ENCODE measurements at regions not wholly inside any gene's neighbourhood (a gene's known extent, or its start where the extent isn't known, plus 50 kb on each side); places are given as distances from the start of the nearest gene placed in this dataset.

- Mint-ChIP-seq H3K4me1 (ENCODE audit: unreplicated experiment) (no peaks in the 10 kb centered on the region), H3K4me3 (ENCODE audit: unreplicated experiment) (no peak overlapping the region), H3K27me3 (ENCODE audit: unreplicated experiment) (no peaks in the 10 kb centered on the region), H3K9me3 (ENCODE audit: unreplicated experiment) (no peaks in the 10 kb centered on the region), H3K27ac (ENCODE audit: unreplicated experiment) (no peak overlapping the region), H3K36me3 (ENCODE audit: low read depth, unreplicated experiment) (no peaks in the 10 kb centered on the region)
- no peak for DNase-seq (ENCODE audit: low spot score)
- TF ChIP-seq CTCF (IDR thresholded peaks at IDR 0.05; ENCODE audit: unreplicated experiment): no peak
Observed at GRCh38 chr4:20480165-20480947, 219.9 kb upstream of the PACRGL start.

GRCh38 chr4:20483416-20483815 lies 216.8 kb upstream of the PACRGL start:
- no peaks in the 10 kb centered on the region for H3K27me3 Mint-ChIP-seq (ENCODE audit: unreplicated experiment)
- no peaks in the 10 kb centered on the region for H3K4me1 Mint-ChIP-seq (ENCODE audit: unreplicated experiment)
- H3K4me3 Mint-ChIP-seq (ENCODE audit: unreplicated experiment): no peak overlapping the region
- H3K9me3 Mint-ChIP-seq (ENCODE audit: unreplicated experiment): no peaks in the 10 kb centered on the region
- H3K36me3 Mint-ChIP-seq (ENCODE audit: low read depth, unreplicated experiment): no peaks in the 10 kb centered on the region
- no peak overlapping the region for H3K27ac Mint-ChIP-seq (ENCODE audit: unreplicated experiment)
- DNase-seq (ENCODE audit: low spot score): no peak
- TF ChIP-seq CTCF (IDR thresholded peaks at IDR 0.05; ENCODE audit: unreplicated experiment): no peak

- no peak for TF ChIP-seq CTCF (IDR thresholded peaks at IDR 0.05; ENCODE audit: unreplicated experiment)
- H3K36me3 Mint-ChIP-seq (ENCODE audit: low read depth, unreplicated experiment): no peaks in the 10 kb centered on the region
- no peak overlapping the region for H3K27ac Mint-ChIP-seq (ENCODE audit: unreplicated experiment)
- no peak overlapping the region for H3K4me3 Mint-ChIP-seq (ENCODE audit: unreplicated experiment)
- no peaks in the 10 kb centered on the region for H3K9me3 Mint-ChIP-seq (ENCODE audit: unreplicated experiment)
- no peaks in the 10 kb centered on the region for H3K4me1 Mint-ChIP-seq (ENCODE audit: unreplicated experiment)
- no peaks in the 10 kb centered on the region for H3K27me3 Mint-ChIP-seq (ENCODE audit: unreplicated experiment)
- no peak for DNase-seq (ENCODE audit: low spot score)
Observed at GRCh38 chr4:20486433-20486832, 213.8 kb upstream of the PACRGL start.

- no peak for TF ChIP-seq CTCF (IDR thresholded peaks at IDR 0.05; ENCODE audit: unreplicated experiment)
- H3K27ac Mint-ChIP-seq (ENCODE audit: unreplicated experiment): no peak overlapping the region
- H3K4me1 Mint-ChIP-seq (ENCODE audit: unreplicated experiment): no peaks in the 10 kb centered on the region
- H3K9me3 Mint-ChIP-seq (ENCODE audit: unreplicated experiment): no peaks in the 10 kb centered on the region
- DNase-seq (ENCODE audit: low spot score): no peak
- H3K4me3 Mint-ChIP-seq (ENCODE audit: unreplicated experiment): no peak overlapping the region
- H3K36me3 Mint-ChIP-seq (ENCODE audit: low read depth, unreplicated experiment): no peaks in the 10 kb centered on the region
- no peaks in the 10 kb centered on the region for H3K27me3 Mint-ChIP-seq (ENCODE audit: unreplicated experiment)
Observed at GRCh38 chr4:20487446-20487845, 212.8 kb upstream of the PACRGL start.

- no peak overlapping the region for H3K4me3 Mint-ChIP-seq (ENCODE audit: unreplicated experiment)
- no peaks in the 10 kb centered on the region for H3K27me3 Mint-ChIP-seq (ENCODE audit: unreplicated experiment)
- no peak for DNase-seq (ENCODE audit: low spot score)
- no peaks in the 10 kb centered on the region for H3K9me3 Mint-ChIP-seq (ENCODE audit: unreplicated experiment)
- H3K4me1 Mint-ChIP-seq (ENCODE audit: unreplicated experiment): no peaks in the 10 kb centered on the region
- no peaks in the 10 kb centered on the region for H3K36me3 Mint-ChIP-seq (ENCODE audit: low read depth, unreplicated experiment)
- no peak for TF ChIP-seq CTCF (IDR thresholded peaks at IDR 0.05; ENCODE audit: unreplicated experiment)
- H3K27ac Mint-ChIP-seq (ENCODE audit: unreplicated experiment): no peak overlapping the region
Observed at GRCh38 chr4:20487852-20488251, 212.4 kb upstream of the PACRGL start.
